Breast epithelium (tissue), 4 donors: ENCODE measurements at regions not wholly inside any gene's neighbourhood (a gene's known extent, or its start where the extent isn't known, plus 50 kb on each side); places are given as distances from the start of the nearest gene placed in this dataset.

Experiments
- DNase-seq, 2 donors: peaks; one replicate each; pipeline ENCODE4 v3.0.0-alpha.2; 2019; ENCODE audit warnings: low spot score in 2 of 2
- H3K27ac ChIP-seq, 2 donors: fragments of 200-600 bp; sonication (generic) in 1 of 2; one replicate each; pipeline ENCODE4 v1.5.1; 2016 to 2019; ENCODE audit warnings: mild to moderate bottlenecking in 1 of 2
- H3K27me3 ChIP-seq, 2 donors: fragments of 200-600 bp; sonication (generic) in 1 of 2; one replicate each; pipeline versions ENCODE4 v1.5.1 to v1.6.0; 2017 to 2019; ENCODE audit warnings: control low read depth in 1 of 2, mild to moderate bottlenecking in 1 of 2
- H3K36me3 ChIP-seq: fragments of 200-600 bp; one replicate; pipeline ENCODE4 v1.5.1; 2019
- H3K4me1 ChIP-seq, 2 donors: fragments of 200-600 bp; sonication (generic); one replicate each; pipeline ENCODE4 v1.5.1; 2016 to 2019; ENCODE audit warnings: control low read depth in 1 of 2
- H3K4me3 ChIP-seq, 3 donors: fragments of 200-600 bp; sonication (generic); 1 replicate in 2 of 3; 2 replicates in 1 of 3; pipeline ENCODE4 v1.5.1; 2016 to 2019; ENCODE audit warnings: mild to moderate bottlenecking in 3 of 3, moderate library complexity in 2 of 3
- H3K9me3 ChIP-seq, 2 donors: fragments of 200-600 bp; sonication (generic) in 1 of 2; one replicate each; pipeline ENCODE4 v1.5.1; 2016 to 2019; ENCODE audit warnings: control low read depth in 1 of 2
- POLR2A ChIP-seq: fragments of 450-650 bp; IDR thresholded peaks from one replicate; pipeline ENCODE4 v1.6.1; 2016; ENCODE audit warnings: antibody characterized with exemption, mild to moderate bottlenecking, moderate library complexity
- POLR2AphosphoS5 ChIP-seq, 3 donors: sonication (generic); formaldehyde crosslinking; IDR thresholded peaks; one replicate each; pipeline ENCODE4 v1.6.1; 2017; ENCODE audit warnings: antibody characterized with exemption in 3 of 3
- intact Hi-C: fragments of 100-400 bp; cut with DNase I; formaldehyde crosslinking; loops from one replicate; pipeline ENCODE4 v1.15.1; 2023; ENCODE audit warnings: low total_unique reads
- TF ChIP-seq, protein P1 (sequence below), 3 donors: fragments of 450-650 bp; IDR thresholded peaks; one replicate each; pipeline ENCODE4 v1.5.1; 2016 to 2017; ENCODE audit warnings: antibody characterized with exemption in 3 of 3, mild to moderate bottlenecking in 3 of 3, moderate library complexity in 3 of 3

DNA sequence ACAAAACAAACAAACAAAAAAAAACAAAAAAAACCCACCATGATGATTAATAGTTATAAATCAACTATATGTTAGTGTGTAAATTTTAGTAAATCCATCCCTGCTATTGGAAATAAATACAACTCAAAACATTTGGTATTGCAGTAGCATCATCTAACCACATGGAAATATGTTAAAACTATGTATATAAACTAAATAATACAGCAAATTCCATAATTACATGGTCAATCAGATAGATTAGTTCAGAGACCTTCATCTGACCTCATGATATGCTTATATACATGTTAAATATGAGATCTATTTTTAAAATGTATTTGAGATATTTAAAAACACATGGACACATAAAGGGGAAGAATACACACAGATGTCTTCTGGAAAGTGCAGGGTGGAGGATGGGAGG is 384.2 kb downstream of the TMX3 start:
- H3K36me3 ChIP-seq = no peaks in the 10 kb centered on the region
- no peaks in the 10 kb centered on the region for H3K4me1 ChIP-seq
- no peaks in the 10 kb centered on the region for H3K27me3 ChIP-seq
- H3K9me3 ChIP-seq = no peaks in the 10 kb centered on the region
- TF ChIP-seq POLR2A (no peak), POLR2AphosphoS5 (IDR thresholded peaks at IDR 0.05) (no peak)
- TF ChIP-seq, protein P1, sequence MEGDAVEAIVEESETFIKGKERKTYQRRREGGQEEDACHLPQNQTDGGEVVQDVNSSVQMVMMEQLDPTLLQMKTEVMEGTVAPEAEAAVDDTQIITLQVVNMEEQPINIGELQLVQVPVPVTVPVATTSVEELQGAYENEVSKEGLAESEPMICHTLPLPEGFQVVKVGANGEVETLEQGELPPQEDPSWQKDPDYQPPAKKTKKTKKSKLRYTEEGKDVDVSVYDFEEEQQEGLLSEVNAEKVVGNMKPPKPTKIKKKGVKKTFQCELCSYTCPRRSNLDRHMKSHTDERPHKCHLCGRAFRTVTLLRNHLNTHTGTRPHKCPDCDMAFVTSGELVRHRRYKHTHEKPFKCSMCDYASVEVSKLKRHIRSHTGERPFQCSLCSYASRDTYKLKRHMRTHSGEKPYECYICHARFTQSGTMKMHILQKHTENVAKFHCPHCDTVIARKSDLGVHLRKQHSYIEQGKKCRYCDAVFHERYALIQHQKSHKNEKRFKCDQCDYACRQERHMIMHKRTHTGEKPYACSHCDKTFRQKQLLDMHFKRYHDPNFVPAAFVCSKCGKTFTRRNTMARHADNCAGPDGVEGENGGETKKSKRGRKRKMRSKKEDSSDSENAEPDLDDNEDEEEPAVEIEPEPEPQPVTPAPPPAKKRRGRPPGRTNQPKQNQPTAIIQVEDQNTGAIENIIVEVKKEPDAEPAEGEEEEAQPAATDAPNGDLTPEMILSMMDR (IDR thresholded peaks at IDR 0.05) = no peak
- no peak for DNase-seq
- H3K27ac ChIP-seq = no peak overlapping the region
- intact Hi-C loops = no loop called here
- H3K4me3 ChIP-seq = no peak overlapping the region

DNA sequence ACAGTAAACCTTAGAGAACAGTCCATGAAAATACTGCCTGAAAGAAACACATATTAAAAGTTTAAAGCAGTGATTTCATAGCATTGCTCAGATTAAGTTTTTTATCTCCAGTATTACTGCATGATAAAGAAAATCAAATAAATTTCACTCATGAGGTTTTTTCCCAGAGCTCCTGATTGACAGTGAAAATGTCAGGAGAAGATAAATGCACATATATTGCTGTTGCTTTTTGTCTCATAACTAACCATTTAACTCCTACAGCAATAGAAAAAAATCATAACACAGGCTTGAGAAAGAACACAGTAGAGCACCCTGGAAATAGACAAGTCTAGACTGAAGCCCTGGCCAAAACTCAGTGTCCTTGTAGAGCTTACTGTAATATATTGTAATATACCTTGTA is 391.0 kb downstream of the TMX3 start:
- Histone ChIP-seq H3K4me1 (no peaks in the 10 kb centered on the region), H3K9me3 (no peaks in the 10 kb centered on the region), H3K36me3 (no peaks in the 10 kb centered on the region), H3K27me3 (no peaks in the 10 kb centered on the region), H3K4me3 (no peak overlapping the region), H3K27ac (no peak overlapping the region)
- TF ChIP-seq POLR2AphosphoS5 (IDR thresholded peaks at IDR 0.05) = no peak
- TF ChIP-seq, protein P1 (IDR thresholded peaks at IDR 0.05) = no peak
- TF ChIP-seq POLR2A = no peak
- intact Hi-C loops = no loop called here
- no peak for DNase-seq

DNA sequence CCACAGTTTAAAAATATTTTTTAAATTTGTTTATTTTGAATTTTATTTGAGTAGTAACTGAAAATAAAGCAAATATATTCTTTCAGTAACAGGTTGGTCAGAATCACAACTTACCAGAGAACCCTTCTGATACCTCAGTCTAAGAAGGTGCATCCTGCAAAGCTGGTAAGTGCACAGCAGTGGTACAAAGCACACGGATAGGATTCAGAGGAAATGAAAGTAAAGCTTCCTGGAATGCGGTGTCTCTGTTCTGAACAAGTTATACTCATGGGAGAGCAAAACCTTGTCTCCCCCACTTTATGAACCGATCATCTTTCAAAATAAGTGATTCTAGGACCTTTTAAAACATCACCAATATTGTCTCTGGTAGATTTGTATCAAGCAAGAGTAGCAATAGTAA is 398.3 kb downstream of the TMX3 start:
- Histone ChIP-seq H3K36me3 (no peaks in the 10 kb centered on the region), H3K27ac (no peak overlapping the region), H3K4me3 (peak overlapping the region in 2 of 3 donors; percentile 4 to 5), H3K27me3 (no peaks in the 10 kb centered on the region), H3K4me1 (no peaks in the 10 kb centered on the region), H3K9me3 (peaks cover 0 to 3% of the 10 kb centered on the region in 2 donors)
- intact Hi-C loops = no loop called here
- DNase-seq = no peak
- TF ChIP-seq, protein P1 (IDR thresholded peaks at IDR 0.05) = no peak
- TF ChIP-seq POLR2AphosphoS5 (IDR thresholded peaks at IDR 0.05) (no peak), POLR2A (no peak)

DNA sequence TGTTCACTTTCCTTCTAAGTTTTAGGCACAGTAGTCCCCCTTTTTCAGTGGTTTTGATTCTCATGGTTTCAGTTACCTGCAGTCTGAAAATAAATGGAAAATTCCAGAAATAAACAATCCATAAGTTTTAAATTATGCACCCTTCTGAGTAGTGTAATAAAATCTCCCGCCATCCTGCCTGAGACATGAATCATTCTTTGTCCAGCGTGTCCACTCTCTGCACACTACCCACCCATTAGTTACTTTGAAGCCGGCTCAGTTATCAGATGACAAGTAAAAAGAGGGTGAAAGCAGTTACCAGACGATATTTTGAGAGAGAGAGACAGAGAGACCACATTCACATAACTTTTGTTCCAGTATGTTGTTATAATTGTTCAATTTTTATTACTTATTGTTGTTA is 400.5 kb downstream of the TMX3 start:
- Histone ChIP-seq H3K27ac (no peak overlapping the region), H3K36me3 (no peaks in the 10 kb centered on the region), H3K9me3 (peaks cover 0 to 3% of the 10 kb centered on the region in 2 donors), H3K4me3 (no peak overlapping the region), H3K4me1 (no peaks in the 10 kb centered on the region), H3K27me3 (no peaks in the 10 kb centered on the region)
- DNase-seq = no peak
- intact Hi-C loops = no loop called here
- TF ChIP-seq, protein P1 (IDR thresholded peaks at IDR 0.05) = no peak
- TF ChIP-seq POLR2A (no peak), POLR2AphosphoS5 (IDR thresholded peaks at IDR 0.05) (no peak)

DNA sequence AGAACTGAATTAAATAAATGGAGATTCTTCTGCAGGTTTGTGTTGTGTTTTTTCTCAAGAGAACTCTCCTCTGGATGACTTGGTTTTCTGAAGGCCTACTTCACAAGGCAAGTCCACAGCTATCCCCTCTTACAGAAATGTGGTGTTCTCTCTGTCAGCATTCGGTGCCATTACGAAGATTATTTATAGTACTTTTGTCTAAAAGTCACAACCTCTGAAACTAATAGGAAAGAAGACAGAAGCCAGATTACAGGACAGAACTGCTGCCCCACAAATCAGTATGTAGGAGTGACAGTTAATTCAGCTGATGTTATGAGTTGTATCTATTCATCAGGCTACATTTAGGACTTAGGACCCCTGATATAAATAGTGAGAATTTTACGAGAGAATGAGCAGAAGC is 413.5 kb downstream of the TMX3 start:
- no peak for DNase-seq
- no peaks in the 10 kb centered on the region for H3K4me1 ChIP-seq
- H3K27me3 ChIP-seq = no peaks in the 10 kb centered on the region
- no peaks in the 10 kb centered on the region for H3K36me3 ChIP-seq
- H3K4me3 ChIP-seq = no peak overlapping the region
- no peaks in the 10 kb centered on the region for H3K9me3 ChIP-seq
- TF ChIP-seq POLR2A (no peak), POLR2AphosphoS5 (IDR thresholded peaks at IDR 0.05) (no peak)
- TF ChIP-seq, protein P1 (IDR thresholded peaks at IDR 0.05) = no peak
- intact Hi-C loops = no loop called here
- H3K27ac ChIP-seq = no peak overlapping the region
